Activated naive CD4-positive, alpha-beta T cell treated with Interleukin-2 at 50 U/mL for 16 hours (primary cell): ENCODE measurements at regions not wholly inside any gene's neighbourhood (a gene's known extent, or its start where the extent isn't known, plus 50 kb on each side); places are given as distances from the start of the nearest gene placed in this dataset.
A peak's percentile ranks its signal among the peaks of the same experiment; 100 is the strongest.
"Not testable (repeated sequence)": the region's sequence is repeated elsewhere in the genome, so short reads cannot be mapped to it uniquely, and the experiment has no call there.

Experiments used
- DNase-seq: peaks from one replicate; pipeline ENCODE4 v3.0.0-alpha.2; 2020

DNA sequence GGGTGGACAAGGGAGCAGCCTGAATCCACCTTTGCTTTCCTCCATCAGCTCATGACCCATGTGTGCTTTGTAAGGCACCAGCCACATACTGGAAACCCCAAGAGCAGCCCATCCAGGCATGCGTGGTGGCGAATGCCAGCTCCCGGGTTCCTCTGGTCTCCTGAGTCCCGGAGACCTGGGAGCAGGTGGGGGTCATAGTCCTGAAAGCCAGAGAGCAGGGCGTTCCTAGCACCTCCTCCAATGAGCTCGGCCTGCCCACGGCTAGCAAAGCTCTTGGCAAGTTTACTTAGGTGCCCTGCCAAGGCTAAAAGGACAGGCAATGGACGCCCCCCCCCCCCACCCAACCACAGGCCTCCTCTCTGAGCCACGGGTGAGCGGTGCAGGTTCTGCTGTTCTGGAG, 3960.2 kb upstream of the TPTE start:
- DNase-seq: not testable (repeated sequence)

- not testable (repeated sequence) for DNase-seq
These were observed 3959.8 kb upstream of the TPTE start for GRCh38 chr21:6561578-6561977.

DNA sequence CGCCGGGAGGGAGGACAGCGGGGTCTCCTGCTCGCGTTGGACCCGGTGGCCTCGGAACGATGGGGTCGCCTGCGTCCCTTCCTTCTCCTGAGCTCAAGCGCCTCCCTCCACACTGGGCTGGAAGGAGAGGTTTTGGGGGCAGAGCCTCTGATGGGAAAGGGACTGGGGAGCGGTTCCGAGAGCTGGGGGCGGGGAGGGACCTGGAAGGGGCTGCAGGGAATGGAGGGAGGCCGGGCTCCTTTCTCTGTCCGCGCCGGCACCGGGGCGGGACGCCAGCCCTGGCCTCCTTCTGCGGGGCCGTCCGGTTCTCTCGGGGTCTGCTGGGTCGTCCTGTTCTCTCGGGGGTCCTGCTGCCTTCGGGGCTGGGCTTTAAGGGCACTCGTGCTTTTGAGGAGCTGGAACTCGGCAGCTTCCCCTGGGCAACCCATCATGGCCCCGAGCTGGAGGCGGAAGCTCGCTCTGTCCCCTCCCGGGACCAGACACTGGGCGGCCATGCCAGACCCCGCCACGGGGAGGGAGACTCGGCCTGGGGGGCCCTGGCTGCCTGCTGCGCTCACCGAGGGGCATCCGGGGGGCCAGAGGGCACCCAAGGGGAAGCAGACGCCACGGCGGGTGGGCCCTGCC, 3956.7 kb upstream of the TPTE start:
- DNase-seq: not testable (repeated sequence)

- DNase-seq: peak; percentile 11
These were observed 3955.9 kb upstream of the TPTE start for GRCh38 chr21:6565190-6566094.

- not testable (repeated sequence) for DNase-seq
These were observed 3953.8 kb upstream of the TPTE start for GRCh38 chr21:6567542-6567941.

GRCh38 chr21:6569152-6569551, 3952.2 kb upstream of the TPTE start:
- DNase-seq: not testable (repeated sequence)

GRCh38 chr21:6569587-6570392, 3951.6 kb upstream of the TPTE start:
- not testable (repeated sequence) for DNase-seq

DNA sequence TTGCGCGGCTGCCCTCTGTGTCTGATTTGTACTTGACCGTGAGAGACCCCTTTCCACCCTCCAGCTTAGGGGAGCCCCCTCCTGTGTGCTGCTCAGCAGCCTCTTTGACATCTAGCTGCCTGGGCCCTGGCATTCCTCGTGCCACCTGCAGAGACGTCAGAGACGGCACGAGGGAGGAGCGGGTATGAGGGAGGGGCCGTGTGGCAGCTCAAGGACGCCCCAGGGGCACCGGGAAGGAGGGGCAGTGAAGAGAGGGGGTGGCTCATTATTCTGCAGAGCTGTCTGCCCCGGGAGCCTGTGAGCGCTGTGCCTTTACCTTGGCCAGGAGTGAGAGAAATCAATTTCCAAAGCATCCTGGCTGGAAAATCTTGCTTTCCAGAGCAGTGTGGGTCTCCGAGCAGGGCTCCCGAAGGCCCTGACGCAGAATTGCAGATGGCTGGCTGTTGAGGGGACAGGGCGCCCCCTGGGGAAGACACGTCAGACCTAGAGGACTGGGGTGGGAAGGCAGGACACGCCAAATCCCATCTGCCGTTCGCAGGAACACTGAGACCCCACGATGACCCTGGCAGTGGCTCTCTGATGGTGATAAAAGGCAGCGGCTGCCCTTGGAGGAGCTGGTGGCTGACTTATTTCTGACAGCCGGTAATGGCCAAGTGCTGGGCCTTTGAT, 3950.5 kb upstream of the TPTE start:
- not testable (repeated sequence) for DNase-seq

DNA sequence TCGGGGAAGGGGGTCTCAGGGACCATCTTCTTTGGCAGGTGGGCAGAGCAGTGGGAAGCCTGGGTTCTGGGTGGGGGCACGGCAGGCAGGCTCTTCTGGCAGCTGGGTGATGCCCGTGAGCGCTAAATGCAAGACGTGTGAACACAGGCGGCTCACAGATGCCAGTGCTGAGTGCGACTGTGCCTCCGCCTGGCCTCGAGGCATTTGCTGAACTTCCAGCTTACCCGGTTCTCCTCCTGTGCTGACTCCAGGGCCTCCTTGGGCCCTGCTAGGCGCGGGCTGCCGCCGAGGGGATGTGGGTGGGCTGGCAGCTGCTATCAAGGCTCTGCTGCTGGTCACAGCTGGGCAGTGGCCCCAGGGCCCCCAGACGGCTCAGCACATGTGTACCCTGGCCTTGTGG, 3947.8 kb upstream of the TPTE start:
- not testable (repeated sequence) for DNase-seq

- not testable (repeated sequence) for DNase-seq
These were observed 3941.6 kb upstream of the TPTE start for GRCh38 chr21:6579801-6580200.
